CD4-positive, alpha-beta T cell treated with Interferon gamma for 1 hour (primary cell): ENCODE measurements at regions not wholly inside any gene's neighbourhood (a gene's known extent, or its start where the extent isn't known, plus 50 kb on each side); places are given as distances from the start of the nearest gene placed in this dataset.

Experiments
- DNase-seq: peaks from one replicate; pipeline ENCODE4 v3.0.0-alpha.2; 2020

DNA sequence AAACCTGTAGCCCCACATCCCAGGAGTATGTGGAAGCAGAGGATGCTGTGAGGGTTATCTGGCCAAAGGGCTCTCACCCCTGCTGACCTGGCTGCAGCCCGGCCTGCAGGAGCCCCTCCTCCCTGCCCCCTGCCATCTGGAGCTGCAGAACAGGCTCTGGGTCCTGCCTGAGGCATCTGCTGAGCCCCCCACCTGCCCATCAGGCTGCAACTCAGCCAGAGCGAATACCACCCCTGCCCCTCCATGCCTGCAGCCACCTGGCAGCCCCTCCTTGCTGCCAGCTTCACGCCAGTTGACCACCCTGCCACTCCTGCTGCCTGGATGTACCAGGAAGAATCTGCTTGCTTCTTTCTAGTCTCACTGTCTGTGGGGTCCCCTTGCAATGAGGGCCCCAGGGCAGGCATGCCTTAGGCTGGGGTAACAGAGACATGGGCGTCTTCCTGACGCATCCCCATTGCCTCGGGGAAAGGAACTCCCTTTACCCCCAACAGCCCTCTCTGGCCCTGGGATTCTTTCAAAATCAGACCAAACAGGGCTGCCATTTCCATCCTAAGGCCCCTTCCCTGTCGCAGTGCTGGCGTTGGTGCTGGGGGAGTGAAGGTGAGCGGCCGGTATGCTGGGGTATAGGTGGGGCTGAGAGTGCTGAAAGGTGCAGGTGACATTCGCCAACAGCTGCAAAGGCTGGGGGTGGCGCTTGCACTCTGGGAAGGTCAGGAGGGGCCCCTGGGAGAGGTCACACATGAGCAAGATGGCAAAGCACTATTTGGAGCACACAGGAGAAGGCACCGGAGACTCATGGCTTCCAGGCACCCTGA is 1334.6 kb downstream of the TBC1D22A start:
- DNase-seq: no peak

DNA sequence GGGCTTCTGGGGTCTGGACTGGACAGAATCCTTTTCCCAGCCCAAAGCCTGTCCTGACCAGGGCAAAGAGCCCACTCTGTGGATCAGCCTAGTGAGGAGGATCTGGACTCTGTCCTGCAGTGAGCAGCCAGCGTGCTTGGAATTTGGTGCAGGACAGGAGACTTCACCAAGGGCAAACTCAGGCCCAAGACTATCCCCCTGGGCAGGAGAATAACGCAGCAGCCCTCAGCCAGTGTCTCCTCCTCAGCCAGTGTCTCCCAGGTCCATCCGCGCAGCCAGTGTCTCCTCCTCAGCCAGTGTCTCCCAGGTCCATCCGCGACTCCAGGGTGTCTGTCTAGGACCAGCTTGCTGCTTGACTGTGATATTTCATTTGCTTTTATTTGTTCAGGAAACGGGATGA is 1334.0 kb downstream of the TBC1D22A start:
- DNase-seq: no peak

DNA sequence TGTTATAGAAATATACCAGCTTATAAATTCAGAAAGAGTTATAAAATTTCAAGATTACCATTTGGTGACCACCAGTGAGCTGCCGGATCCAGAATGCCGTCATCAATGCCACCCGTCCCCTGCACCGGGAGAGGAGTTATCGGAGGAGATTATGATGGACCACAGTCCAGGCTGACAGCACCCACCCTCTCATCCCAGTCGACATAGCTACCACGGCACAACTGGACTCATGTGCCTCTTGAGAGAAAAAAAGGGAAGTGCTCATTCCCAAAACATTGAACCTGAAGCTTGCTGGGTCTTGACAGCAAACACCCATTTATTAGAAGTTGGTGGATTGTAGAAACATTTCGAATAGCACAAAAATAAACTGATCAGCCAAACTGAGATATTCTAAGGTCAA is 1331.5 kb downstream of the TBC1D22A start:
- no peak for DNase-seq

DNA sequence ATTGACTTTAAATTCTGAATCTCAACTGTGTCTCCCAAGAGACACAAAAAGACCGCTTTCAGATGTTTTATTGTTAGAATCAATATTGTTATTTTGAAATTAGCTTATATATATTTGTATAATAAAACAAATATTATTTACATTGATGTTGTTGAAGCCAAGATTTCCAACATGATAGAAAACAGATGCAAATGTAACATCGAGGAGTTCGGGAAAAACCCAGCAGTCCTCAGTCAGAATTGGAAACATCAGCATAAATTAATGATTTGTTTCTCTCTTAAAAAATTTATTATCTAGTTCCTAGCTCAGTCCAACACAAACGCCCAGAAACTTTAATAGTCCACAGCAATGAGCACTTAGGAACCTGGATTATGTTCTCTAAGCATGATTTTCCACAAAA is 1330.4 kb downstream of the TBC1D22A start:
- DNase-seq: no peak

DNA sequence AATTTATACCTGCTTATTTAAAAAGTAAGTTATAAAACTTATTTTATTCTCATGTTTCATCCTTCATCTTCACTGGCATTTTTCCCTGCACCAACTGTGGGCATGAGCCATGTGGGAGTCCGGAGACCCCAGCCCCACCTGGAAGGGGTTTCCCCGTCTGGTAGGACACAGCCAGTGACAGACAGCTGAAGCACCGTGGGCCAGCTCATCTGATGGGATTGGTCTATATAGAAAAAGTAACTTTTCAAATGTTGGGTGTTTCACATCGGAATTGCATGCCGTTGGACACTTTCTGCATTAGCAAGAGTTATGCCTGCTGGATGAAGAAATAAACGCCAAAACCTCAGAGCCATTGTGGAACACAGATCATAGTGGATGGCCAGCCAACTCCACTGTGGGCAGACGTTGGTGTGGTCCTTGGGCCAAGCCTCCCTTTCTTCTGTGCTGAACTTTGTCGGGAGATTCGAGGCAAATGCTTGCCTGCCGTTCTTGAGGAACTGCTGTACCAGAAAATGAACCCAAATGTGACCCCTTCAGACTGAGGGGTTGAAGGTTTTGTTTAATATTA is 1329.3 kb downstream of the TBC1D22A start:
- no peak for DNase-seq

DNA sequence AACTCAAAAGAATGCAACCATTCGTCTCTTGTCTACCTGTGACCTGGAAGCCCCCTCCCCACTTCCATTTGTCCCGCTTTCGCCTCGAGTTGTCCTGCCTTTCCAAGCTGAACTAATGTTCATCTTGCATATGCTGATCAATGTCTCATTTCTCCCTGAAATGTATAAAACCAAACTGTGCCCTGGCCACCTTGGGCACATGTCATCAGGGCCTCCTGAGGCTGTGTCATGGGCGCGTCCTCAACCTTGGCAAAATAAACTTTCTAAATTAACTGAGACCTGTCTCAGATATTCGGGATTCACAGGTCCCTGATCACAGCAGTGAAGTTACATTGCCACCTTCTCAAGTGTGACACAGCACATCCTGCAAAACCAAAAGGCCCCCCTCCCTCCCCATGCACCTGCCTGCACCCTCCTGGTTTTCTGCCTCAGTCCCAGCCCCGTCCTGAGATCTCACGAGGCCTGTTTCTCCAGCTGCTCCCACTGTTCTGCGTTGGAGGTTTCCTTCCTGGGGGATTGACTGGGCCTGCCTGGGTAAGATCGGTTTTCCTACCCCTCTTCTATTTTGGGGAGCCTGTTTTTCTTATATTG is 1328.7 kb downstream of the TBC1D22A start:
- DNase-seq: no peak

DNA sequence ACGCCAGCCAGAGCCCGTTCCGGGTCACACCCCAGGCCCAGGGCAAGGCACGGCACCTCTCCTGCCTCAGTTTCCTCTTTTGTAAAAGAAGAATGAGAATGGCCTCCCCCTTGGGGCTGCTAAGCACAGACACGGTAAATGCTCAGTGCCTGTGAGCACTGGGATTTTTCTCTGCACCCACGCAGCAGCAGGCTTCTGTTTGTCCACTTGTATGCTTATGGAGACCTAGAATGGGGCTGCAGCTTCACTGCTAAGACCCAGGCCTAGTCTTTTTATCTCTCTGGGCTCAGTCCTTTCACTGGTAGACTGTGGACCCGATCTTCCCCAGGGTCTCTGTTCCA is 1327.9 kb downstream of the TBC1D22A start:
- DNase-seq: no peak

DNA sequence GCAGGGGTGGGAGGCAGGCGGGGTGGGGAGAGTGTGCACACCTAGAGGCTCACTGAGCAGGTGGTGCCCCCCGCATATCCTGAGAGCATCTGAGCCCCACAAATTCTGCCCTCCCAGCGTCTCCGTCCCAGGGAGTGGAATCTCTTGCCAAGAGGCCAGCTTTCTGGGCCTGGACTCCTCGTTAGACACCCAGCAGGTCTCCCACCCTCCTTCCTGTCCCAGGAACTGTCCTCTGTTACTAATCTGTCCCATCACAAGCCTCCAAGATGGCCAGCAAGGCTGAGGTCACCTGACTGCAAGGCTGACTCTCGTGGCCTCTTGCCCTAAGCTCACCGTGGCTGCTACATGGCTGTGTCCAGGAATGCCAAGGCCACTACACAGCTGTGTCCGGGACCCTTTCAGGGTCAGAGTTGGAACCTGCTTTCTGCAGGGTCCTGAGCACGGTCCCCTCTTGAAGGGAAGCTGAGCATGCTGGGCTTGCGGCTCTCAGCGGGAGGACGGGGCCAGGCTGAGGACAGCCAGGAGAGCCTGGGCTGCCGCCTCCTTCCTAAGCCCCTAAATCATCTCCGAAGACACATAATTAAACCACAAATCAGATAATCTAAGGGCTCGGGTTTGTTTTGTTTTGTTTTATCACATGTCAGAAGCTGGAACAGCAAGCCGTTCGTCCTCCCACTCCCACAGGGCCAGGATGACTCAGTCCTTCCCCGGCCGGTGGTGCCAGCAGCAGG is 1327.3 kb downstream of the TBC1D22A start:
- DNase-seq: no peak

DNA sequence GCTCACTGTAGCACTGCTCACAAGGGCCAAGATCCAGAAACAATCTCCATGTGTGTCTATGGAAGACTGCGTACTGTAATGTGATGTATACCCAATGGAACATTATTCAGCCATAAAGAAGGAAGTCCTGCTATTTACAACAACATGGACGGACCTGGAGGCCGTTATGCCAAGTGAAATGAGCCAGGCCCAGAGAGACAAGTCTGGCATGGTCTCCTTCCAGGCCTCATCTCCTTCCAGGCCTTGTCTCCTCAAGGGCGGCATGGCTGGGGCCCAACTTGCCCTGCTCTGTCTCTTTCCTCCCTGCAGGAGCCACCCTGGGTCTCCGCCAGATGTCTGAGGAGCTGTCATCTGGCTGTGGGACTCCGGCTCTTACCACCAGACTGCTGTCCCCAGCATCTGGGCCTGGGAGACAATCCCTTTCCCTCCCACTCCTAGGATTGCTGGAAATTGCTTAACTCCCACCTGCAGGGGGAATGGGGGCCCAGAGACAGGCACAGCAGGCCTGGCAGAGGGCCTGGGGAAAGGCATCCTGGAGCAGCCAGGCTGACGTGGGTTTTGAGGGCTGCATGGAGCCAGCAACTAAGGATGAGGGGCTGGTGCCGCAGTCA is 1326.6 kb downstream of the TBC1D22A start:
- DNase-seq: no peak

DNA sequence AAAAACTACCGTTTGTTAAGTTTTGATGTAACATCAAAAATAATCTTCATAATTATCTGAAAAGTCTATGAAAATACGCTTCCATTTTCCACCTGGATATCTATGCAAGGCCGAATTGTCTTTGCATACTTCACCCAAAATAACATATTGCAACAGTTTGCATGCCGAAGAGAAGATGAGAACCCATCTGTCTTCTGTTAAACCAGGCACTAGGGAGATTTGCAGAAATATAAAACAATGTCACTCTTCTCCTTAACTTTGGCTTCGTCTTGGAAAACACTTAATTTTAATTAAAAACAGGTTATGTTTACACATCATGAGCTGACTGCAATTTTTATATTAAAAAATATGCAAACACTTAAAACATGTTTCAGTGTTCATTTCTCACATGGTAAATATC is 1325.8 kb downstream of the TBC1D22A start:
- DNase-seq: no peak

DNA sequence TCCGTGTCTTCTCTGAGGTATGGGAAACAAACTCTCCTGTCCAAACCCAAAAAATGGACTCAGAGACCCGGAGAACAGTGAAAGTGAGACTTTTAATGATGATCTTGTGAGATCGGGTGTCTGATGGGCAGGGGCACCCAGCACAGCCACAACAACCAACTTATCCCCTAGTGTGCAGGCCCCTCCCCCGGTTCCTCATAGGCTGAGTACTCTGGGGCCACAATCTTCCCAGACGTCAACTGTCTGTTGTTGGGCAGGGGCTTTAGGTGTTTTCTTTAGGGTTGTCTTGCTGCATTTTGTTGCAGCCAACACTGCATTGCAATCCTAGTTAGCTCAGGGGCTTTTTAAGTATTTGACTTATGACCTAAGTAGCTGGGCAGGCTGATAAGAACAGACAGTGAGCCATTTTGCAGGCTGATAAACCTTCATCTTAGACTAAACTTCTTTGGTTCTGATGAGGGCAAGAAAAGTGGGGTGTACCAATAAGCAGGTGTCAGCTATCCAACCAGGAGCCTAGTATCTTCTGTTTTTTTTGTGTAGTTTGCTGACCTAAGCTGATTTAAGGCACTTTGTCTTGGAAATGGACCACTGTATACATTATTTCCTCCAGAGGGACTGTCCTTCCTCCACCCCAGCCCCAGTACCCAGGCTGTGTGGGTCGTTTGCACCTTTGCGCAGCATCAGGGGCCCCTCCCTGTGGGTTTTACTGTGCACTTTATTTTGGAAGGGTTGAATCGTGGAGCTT is 1323.6 kb downstream of the TBC1D22A start:
- no peak for DNase-seq

DNA sequence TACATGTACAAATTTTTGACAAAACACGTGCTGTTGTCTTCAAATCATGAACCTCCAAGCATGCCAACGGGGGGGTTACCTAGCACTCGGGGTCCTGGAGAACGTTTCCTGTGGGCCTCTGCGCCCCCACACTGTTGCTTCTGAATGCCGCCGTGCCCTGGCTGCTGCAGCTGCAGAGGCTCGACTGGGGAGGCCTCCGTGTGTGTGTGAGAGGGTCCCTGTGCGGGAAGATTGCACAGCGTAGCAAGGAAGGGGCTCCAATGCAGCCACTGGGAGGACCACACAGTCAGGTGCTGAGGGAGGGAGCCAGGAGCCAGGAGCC is 1322.2 kb downstream of the TBC1D22A start:
- no peak for DNase-seq

DNA sequence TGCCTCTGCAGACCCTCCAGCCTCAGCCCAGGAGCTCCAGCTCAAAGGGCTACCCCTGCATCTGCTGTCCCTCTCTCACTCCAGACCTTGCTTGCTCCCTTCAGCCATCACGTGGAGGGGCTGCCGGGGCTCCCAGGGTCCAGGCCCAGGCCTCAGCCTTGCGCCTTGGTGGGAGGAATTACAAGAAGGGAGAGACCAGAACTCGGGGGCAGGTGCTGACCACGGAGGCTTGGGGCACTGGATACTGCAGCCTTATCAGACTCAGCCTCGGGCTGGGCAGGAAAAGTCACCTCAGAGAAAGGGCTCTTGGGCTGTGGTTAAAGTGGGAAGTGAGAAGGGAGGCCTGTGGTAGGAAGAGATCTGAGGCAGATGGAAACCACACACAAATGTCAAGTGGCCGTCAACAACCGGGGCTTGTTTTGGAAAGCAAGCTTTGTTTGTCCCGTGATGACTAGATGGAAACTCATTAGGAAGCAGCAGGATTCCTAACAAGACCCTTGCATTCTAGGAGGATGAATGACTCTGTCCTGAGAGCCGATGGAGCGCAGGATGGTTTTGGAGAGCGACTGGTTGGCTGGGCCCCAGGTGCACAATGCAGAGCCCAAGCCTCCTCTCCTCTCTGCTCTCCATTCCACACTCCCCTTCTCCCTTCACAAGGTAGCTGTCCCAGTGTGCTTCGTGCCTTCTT is 1321.7 kb downstream of the TBC1D22A start:
- DNase-seq: no peak

DNA sequence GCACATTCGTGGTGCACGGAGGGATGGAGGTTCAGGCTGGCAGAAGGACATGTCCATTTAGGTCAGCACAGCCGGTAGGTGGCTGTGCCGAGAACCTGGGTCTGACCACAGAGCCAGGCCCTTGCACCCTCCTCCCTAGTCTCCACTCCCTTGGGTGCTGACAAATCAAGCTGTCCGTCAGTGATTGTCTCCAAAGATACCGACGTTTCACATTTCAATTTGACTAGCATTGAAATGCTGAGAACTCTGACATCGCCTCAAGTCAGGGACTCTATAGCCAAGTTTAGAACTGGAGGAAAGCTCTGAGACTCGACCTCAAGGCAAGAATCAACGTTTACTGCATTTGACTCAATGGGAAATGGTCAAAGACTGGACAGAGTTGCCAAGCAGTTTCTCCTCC is 1321.1 kb downstream of the TBC1D22A start:
- DNase-seq: no peak

DNA sequence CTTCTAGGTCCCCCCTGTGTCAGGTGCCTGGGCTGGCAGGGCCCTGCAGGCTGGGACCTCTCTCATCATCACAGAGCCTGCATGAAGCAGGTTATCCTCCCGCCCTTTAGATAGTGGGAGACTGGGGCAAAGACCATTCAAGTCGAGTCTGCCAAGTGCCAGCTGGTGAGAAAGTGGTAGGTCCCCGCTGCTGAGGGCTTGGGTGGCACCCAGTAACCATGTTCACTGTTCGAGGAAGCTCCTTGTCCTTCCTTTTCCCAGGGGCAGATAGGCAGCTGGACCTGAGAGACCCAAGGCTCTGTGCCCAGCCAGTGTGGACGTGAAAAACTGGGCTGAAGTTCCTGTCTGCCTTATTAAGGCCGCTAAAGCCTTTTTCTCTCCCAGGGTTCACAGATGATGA is 1319.8 kb downstream of the TBC1D22A start:
- DNase-seq: no peak

DNA sequence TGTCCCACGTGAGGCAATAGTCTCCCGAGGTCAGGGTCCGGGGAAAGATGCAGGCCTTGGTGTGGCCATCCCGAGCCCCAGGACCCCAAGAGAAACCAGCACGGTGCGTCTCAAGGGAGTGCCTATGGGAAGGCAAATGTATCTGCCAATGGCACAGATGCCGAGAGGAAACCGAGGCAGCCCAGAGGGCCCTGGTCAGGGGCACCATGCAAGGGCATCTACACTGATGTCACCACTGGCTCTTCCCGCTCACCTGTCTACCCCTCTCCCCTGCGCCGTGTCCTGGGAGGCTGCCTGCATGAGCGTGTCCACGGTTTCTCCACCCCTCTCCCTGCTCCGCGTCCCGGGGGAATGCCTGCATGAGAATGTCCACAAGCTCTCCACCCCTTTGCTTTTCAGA is 1318.8 kb downstream of the TBC1D22A start:
- DNase-seq: no peak

DNA sequence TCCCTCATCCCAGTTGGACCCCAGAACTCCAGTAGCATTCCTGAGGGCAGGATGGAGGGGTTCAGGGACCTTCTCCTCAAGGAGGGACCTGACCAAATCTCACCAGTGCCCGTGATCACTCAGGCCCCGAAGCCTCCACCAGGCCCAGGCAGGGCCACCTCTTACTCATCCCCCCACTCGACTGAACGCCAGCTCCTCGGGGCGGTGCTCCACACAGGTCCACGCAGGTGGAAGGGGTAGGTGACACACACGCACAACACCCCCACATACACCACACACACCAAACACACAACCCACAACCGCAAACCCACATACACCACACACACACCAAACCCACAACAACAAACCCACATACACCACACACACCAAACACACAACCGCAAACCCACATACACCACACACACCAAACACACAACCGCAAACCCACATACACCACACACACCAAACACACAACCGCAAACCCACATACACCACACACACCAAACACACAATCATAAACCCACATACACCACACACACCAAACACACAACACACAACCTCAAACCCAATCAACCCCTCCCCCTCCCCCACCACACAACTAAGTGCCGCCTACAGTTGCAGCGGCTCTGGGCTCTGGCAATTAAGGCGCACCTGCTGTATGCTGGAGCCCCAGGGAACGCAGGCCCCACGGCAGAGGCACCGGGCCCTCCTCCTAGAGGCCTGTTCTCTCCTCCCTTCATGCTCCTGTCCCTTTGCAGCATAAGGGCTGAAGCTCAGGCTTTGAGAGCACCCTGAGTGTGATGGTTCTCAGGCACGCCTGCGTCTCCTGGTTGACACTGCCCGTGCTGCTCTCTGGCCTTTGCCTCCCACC is 1318.1 kb downstream of the TBC1D22A start:
- DNase-seq: no peak

DNA sequence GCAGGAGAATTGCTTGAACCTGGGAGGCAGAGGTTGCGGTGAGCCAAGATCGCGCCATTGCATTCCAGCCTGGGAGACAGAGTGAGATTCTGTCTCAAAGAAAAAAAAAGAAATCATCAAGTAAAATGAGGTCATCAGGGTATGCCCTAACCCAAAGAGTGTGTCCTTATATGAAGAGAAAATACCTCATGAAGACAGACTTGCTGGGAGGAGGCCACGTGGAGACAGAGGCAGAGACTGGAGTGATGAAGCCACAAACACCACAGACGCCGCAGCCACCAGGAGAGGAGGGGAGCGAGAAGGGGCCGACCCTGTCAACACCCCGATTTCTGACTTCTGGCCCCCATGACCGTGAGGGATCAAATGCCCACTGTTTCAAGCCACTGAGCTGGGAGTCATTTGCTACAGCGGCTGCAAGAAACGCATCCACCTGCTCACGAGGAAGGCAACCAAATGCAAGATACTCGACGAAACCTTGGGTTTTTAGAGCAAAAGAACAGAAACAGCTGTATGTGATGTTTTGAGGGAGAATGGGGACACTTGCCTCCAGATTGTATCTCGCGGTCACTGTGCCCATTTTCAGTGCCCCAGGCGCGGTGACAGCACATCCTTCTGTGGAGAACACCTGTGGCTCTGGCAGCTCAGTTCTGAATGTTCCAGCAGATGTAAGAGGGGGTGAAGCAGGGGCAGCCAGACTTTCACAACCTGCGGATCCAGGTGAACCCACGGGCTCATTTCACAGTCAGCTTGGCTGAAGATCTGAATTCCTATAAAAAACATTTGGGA is 1317.2 kb downstream of the TBC1D22A start:
- DNase-seq: no peak

DNA sequence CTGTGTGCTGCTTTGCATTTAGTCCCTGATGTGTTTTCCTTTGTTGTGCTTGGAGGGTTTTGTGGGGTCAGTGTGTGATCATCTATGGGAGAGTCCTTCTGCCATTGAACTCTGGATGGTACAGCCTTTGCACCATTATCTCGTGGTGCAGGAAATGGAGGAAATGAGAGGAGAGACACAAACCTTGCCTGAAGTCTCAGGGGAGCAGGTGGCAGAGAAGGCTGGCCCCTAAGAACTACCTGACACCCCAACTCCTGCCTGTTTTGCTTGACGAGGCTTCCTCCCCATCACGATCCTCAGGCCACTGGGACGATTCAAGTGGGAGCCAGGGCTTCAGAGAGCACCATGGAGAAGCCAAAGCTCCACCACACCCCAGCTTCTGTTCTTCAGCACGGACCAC is 1316.4 kb downstream of the TBC1D22A start:
- DNase-seq: no peak

DNA sequence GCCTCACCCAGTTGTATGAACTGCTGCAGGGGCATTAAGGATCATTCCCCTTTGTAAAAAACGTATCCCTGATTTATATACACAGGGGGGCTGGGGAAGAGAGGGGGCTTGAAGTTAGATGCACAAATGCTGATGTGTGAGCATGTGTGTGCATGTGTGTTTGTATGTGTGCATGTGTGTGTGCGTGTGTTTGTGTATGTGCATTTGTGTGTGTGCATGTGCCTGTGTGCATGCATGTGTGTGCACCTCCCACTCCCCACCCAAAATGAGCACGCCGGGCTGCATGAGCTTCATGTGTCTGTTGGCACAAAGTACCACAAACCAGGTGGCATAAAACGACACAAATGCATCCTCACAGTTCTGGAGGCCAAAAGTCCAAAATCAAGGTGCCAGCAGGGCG is 1315.2 kb downstream of the TBC1D22A start:
- no peak for DNase-seq
